ENCODE measurements at regions not wholly inside any gene's neighbourhood (a gene's known extent, or its start where the extent isn't known, plus 50 kb on each side); places are given as distances from the start of the nearest gene placed in this dataset.

DNA sequence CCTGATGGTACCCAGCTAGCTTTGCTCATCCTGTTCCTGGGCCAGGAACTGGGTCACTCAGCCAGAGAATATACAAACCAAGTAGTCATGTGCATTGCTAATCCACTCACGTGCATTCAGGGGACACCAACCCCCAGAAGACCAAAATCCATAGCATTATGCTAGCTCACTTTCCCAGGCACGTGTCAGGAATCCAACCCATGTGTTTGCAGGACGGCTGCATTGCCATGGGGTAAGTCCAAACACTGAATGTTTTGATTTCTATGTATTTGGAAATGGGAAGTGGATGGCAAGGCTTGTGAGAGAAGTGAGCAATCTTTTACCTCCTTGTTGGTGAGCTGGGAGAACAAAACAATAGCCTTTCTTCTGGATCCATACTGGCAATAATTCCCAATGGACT is 87.1 kb upstream of the FOXN3 start:
- H3K4me2 ChIP-seq (ENCODE audit: insufficient read depth, low read length), result no peak overlapping the region
- H4K20me1 ChIP-seq (replicated peaks; ENCODE audit: control insufficient read depth, insufficient read depth, low read length), result no peaks in the 10 kb centered on the region
- ATAC-seq (no peak), FAIRE-seq (no peak), DNase-seq (ENCODE audit: extremely low read depth in 1 of 4, low spot score in 3 of 4) (no peak)
- H3K9me1 ChIP-seq (ENCODE audit: control insufficient read depth, insufficient read depth, low read length), result no peaks in the 10 kb centered on the region
- no peaks in the 10 kb centered on the region for H3K36me3 ChIP-seq (ENCODE audit: control insufficient read depth, insufficient read depth, low read length)
- no TSS peak for BruUV-seq (replicated peaks)
- no peaks in the 10 kb centered on the region for H3K4me1 ChIP-seq (replicated peaks in 1 of 2; ENCODE audit: control insufficient read depth in 2 of 2, insufficient read depth in 2 of 2, low read length in 2 of 2)
- POLR2A ChIA-PET, result no interaction called here
- WGBS (ENCODE audit: insufficient coverage, low coverage, missing lambda C conversion rate), result 0% methylated on average over 2 of the region's 3 CpGs
- no peak overlapping the region for H3K27ac ChIP-seq (ENCODE audit: extremely low read depth, low read depth, low read length)
- no peak overlapping the region for H3K9ac ChIP-seq (ENCODE audit: insufficient read depth in 1 of 2, low read depth in 2 of 2, low read length in 2 of 2)
- intact Hi-C loops (cut with micrococcal nuclease), result no loop called here
- in situ Hi-C loops (cut with MboI), result no loop called here
- no peak for TF ChIP-seq ZNF589 (CRISPR knock-in tag; IDR thresholded peaks at IDR 0.05; ENCODE audit: low read depth)
- no peak for TF ChIP-seq RBM22 (IDR thresholded peaks at IDR 0.05; ENCODE audit: low read depth, low read length, poor library complexity, severe bottlenecking)
- no peak for TF ChIP-seq ZSCAN32 (CRISPR knock-in tag; IDR thresholded peaks at IDR 0.05)
- no peak for TF ChIP-seq ZNF121 (CRISPR knock-in tag; conservative IDR thresholded peaks at IDR 0.05)
- TF ChIP-seq KHSRP (IDR thresholded peaks at IDR 0.05), result no peak
- TF ChIP-seq FOXJ3 (CRISPR knock-in tag; IDR thresholded peaks at IDR 0.05), result no peak
- no peak for TF ChIP-seq SIX5 (IDR thresholded peaks at IDR 0.05; ENCODE audit: borderline replicate concordance in 1 of 2, insufficient read depth in 1 of 2, low read depth in 1 of 2, low read length in 2 of 2)
- TF ChIP-seq NR2F6 (CRISPR knock-in tag; IDR thresholded peaks at IDR 0.05), result no peak
- TF ChIP-seq EZH2 (IDR thresholded peaks at IDR 0.05; ENCODE audit: borderline replicate concordance, low read depth, low read length), result no peak
- TF ChIP-seq FIP1L1 (IDR thresholded peaks at IDR 0.05; ENCODE audit: low read depth, low read length, poor library complexity, severe bottlenecking), result no peak
- no peak for TF ChIP-seq ETS2 (tag; IDR thresholded peaks at IDR 0.05; ENCODE audit: borderline replicate concordance, poor library complexity, severe bottlenecking)
- no peak for TF ChIP-seq SREBF2 (CRISPR knock-in tag; IDR thresholded peaks at IDR 0.05)
- TF ChIP-seq ESRRB (CRISPR knock-in tag; IDR thresholded peaks at IDR 0.05; ENCODE audit: borderline replicate concordance), result no peak
- CTCF ChIA-PET (ENCODE audit: low intra/inter-chr PET ratio), result no interaction called here
- H3K9me3 ChIP-seq (replicated peaks; ENCODE audit: control insufficient read depth, insufficient read depth, low read depth, low read length), result no peaks in the 10 kb centered on the region
- no peak overlapping the region for H2AFZ ChIP-seq (ENCODE audit: low read depth, low read length)
- no peak overlapping the region for H3K4me3 ChIP-seq
- H3K79me2 ChIP-seq (ENCODE audit: control insufficient read depth, insufficient read depth, low read length), result no peaks in the 10 kb centered on the region
- H3K27me3 ChIP-seq (ENCODE audit: control insufficient read depth in 2 of 2, insufficient read depth in 2 of 2, low read length in 2 of 2), result peaks cover 0 to 12% of the 10 kb centered on the region in 2 experiments; a peak in 2 of 5 replicates
